ENCODE measurements at regions not wholly inside any gene's neighbourhood (a gene's known extent, or its start where the extent isn't known, plus 50 kb on each side); places are given as distances from the start of the nearest gene placed in this dataset.

GRCh38 chr2:129436809-129437208, 542.7 kb upstream of the RAB6C start:
- no peak for DNase-seq

DNA sequence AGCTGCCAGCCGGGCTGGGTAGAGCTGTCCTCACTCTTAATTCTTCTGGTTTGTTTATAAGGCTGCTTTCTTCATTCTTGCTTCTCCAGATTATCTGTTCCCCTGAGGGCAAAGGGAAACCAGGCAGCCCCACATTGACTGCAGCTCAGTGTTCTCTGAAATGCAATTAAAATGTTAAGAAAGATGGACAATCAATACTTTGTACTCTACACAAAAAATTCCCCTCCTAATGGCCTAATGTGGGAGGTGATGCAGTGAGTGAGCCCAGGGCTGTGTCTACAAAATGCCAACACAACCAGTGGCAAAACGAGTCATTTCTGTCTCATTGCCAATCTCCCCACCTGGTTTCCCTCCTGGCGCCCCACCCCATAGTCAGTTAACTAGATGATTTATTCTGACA, 541.7 kb upstream of the RAB6C start:
- no peak for DNase-seq

GRCh38 chr2:129438501-129439057, 540.9 kb upstream of the RAB6C start:
- DNase-seq: no peak

DNA sequence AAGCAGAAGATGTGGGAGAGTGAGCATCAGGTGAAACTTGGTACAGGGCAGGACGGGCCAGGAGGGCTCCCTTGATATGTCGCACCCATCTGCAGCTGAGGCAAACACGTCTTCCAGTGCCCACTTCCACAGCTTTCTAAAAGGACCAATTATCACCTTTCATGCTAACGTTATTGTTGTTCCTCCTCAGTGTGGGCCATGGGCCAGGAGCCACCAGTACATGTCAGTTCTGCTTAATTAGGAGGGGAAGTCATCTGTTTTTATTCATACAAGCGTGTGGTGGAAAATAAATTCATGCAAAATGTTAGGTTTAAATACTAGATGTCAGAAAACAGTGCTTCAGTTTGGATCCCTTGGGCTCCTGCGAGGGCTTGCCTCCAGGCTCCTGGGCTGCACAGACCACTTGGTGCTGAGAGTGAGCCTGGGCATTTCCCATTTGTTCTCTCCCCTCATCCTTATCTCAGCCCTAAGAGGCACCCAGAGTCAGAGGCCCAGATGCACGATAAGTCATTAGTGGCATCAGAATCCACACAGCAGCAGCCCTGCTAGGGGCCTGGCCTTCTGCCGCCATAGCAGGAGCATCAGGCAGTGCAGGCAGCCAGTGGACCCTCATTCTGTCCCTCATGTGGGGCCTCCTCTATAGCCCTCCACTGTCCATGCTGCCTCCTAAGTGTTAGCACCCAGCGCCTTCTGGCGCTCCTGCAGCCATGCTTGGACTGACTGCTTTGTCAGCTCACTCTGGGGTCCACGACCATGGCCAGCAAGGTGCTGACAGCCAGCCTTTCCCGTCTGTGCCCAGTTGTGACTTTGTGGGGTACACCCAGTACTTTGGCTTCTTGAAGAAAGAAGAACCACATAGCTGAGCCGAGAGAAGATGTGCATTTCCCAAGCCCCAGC, 539.8 kb upstream of the RAB6C start:
- no peak for DNase-seq

DNA sequence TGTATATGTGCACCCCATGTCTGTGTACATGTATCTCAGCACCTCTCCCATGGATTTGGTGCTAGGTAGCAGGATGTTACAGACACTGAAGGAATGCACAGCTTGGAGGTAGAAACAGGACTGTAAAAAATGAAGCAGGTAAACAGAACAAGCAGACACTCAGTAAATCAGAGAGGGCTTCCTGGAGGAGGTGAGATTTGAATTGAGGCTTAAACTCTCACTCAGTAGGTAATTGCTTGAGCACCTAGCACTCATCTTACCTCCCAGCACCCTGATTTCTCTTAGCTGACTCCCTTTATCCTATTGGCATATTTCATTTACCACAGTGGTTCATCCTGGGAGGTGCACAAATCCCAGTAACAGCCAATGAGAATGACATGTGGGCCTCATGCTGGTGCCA, 537.9 kb upstream of the RAB6C start:
- no peak for DNase-seq

DNA sequence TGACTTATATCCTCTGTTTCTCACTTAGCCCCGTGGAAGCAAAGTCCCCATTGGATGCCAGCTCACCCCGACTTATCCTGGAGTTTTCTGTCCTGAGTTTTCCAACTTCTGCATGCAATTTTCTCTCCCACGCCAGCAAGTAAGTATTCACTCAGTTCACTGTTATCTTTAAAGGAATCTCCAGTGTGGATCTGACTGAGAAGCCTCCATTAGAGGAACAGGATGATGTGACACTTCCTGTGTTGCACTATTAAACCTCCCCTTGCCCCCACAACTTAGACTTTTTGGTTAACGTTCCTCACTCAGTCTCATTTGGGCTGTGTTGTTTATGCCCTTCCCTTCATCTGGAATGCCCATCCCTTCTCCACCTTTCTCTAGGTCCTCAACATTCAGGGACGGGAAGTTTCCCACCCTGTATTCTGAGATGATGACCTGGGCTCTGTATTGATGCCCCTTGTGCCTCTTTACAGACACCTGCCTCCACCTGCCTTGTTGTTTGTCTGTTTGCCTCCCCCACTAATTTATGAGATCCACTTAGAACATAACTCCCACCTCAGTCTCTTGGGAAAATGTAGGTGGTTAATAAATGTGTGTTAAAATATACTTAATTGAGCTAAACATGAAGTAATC, 536.1 kb upstream of the RAB6C start:
- DNase-seq: no peak

DNA sequence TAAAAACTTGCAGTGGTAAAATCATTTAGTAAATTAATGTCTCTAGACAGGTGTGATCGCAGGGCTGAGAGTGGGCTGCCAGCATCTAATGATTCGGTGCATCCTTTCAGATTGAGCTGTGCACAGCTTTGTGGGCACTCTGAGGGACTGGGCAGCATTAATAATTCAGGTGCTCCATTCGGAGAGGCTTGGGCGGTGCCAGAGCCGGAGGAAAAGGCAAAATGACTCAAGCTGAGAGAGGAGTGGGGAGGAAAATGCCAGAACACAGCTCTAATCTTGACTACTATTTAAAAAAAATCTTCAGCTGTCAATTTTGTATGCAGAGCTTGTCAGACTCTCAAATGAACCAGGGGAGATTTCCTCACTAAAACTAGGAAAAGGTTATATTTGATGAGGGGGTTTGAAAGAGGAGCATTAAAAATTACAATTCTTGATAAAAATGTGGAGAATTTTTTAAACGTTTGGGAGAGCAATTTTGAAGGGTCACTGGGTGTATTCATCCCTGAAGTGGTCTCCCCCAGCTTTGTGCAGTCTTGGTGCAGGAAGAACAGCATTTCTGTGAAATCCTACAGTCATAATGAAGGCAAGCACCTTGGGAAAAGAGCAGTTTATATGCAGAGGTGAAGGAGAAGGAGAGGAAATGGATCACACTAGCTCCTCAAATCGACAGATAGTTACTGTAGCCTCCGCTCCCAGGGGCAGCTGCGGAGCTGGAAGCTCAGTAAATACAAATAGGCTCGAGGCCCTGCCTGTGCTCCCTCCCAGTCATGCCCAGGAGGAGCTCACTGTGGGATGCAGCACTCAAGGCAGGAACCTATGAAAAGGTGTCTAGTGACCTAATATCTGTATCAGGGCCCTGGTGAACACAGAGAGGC, 535.4 kb upstream of the RAB6C start:
- no peak for DNase-seq

DNA sequence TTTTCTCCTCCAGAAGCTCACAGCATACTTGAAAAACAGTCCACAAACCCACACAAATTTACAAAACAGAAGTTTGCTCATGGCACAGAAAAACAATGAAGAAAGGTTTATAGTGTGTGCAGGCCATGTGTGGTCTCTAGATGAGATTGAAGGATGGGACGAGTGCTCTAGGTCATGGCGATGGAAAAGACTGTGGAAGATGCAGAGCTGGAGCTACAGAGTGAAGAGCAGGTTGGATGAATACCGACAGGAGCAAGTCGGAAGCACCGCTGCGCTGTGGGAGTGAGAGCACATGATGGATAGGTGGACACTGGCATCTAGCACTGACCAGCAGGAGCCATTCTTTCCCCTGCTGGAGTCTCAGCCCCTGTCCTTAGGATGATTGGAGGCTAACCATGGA, 534.7 kb upstream of the RAB6C start:
- no peak for DNase-seq

- DNase-seq: no peak
Measured at GRCh38 chr2:129456691-129457090, 522.8 kb upstream of the RAB6C start.

GRCh38 chr2:129457277-129457818, 522.1 kb upstream of the RAB6C start:
- no peak for DNase-seq

- no peak for DNase-seq
Measured at GRCh38 chr2:129458006-129458405, 521.5 kb upstream of the RAB6C start.

DNA sequence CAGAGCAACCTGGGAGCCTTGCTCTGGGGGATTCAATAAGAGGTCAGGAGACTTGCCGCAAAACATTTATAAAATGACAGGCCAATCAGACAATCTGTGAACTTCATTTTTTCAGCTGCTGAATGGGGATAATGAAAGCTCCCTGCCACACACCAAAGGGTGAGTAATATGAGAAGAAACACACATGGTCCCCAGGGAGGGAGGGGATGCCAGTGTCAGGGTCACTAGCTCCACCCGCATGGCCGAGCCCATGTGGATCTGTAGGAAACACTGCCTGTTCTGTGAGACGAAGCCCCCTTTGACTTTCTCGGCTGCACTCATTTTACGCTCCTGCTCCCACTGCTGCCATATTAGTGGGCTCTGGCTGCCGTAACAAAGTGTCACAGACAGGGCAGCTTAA, 521.0 kb upstream of the RAB6C start:
- DNase-seq: no peak

GRCh38 chr2:129459200-129459876, 520.1 kb upstream of the RAB6C start:
- DNase-seq: no peak

DNA sequence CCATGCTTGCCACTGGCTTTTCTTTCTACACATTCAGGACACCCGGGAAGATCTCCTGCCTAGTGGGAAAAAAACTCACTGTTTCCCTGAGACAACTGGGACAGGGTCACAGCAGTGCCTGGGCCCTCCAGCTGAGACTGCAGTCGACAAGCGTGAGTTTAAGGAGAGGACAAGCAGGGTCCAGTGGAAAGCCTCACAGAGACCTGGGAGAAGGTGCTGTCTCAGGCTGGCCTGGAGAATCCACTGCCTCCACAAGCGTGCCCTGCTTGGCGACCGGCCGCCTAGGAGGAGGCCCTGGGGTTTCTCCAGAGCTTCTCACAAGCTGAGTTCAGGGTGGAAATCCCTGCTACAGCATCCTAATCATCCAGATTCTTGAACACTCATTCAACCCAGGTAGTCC, 519.6 kb upstream of the RAB6C start:
- no peak for DNase-seq

DNA sequence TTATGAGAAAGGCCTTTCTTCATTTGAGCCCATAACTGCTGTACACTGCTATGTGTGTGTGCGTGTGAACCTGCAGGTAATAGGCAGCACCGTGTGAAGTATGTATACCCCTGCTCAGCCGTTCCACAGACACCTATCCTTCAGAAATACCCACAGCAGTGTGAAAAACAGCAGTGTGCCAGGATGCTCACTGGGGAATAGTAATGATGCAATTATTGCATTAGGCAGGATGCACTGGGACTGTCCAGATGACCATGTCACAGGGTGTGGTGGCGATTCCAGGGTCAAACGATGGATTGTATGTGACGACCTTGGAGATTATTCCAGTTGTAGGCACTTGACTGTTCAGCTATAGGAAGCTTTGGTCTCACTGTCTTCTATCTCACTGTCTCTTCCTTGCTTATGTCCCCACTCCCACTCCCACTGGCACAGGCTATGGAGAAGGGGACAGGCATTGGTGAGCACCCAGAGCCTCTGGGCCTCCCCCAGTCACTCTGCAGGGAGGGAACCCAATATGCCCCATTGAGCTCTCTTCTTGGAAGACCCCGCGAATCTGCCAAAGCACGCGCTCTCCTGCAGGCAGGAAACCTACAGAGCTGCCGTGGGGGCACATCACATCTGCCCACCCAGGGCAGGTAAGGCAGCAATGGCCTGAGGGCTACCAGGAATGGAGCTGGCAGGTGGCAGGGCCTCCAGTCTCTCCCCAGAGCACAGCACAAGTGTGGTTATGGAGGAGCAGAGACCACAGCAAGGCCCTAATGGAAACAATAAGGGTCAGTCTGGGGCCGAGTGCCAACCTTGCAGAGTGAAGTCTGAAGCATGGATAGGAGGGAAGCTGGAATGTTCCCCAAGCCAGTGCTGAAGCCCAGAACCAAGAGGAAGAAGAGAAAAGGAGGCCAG, 518.9 kb upstream of the RAB6C start:
- DNase-seq: no peak

DNA sequence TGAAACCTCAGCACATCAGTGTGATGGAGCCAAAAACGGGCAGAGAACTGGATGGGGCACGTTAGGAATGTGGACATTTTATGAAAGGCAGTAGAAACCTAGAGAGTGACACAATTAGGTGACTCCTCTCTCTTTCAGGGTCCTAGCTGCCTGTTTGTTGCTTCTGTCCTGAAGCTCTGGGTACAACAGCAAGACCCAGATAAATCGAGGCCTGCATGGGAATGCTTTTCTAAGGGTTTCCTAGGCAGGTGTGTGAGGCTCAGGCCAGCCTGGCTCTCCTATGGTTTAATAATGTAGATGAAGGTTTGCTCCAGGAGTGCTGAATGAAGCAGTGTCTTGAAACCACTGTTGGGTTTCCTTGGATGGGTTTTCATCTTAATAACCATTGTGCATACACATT, 517.1 kb upstream of the RAB6C start:
- DNase-seq: no peak

- DNase-seq: no peak
Measured at GRCh38 chr2:129462967-129463366, 516.5 kb upstream of the RAB6C start.

DNA sequence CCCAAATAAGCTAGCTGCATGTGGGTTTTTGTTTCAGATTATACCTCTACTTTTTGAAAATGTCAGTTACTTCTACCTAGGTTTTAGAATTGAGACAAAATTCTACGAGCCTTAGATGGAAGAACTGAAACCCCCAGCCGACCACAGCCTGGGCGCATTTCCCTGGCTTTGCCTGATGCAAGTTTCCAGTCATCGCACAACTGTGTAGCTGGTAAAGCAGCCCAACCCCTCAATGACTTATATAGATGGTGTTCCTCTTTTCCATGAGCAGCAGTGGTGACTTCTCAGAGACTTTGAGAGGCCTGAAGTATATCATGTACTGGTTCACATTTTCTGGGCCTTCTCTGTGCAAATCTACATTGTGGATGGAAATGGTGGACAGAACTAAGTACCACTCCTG, 515.4 kb upstream of the RAB6C start:
- no peak for DNase-seq

DNA sequence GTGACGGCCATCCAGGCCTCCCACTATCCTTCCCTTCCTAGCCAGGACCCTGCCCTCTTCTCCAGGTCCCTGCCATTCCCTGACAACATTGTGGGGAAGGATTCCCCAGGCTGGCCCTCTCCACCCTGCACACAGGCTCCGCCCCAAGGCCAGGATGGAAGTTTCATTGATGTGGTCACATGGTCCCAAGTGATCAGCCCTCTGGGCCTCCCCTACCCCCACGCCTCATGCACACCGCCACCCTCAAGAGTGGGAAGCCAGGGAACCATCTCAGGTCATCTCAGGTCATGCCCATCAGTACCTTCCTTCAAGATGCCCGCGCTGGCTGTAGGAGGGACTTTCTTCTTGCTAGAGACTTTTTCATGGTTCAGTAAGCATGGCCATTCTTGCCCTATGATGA, 514.8 kb upstream of the RAB6C start:
- no peak for DNase-seq

DNA sequence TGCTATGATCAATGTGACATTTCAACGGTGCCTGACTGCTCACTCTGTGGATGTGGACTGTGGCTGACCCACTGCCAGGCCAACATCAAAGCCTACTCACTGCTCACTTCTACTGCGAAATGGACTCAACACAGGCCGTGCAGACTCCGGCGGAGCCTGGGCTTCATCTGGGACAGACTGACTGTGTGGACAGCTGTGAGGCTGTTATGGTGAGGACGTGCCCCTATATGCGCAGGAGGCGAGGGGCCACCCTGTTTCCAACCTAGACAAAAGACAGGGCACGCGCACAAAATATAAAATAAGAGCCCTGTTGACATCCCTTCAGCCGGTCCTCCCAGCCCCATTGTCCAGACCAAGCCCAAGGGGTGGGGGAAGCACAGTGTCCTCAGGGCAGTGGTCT, 514.4 kb upstream of the RAB6C start:
- no peak for DNase-seq

DNA sequence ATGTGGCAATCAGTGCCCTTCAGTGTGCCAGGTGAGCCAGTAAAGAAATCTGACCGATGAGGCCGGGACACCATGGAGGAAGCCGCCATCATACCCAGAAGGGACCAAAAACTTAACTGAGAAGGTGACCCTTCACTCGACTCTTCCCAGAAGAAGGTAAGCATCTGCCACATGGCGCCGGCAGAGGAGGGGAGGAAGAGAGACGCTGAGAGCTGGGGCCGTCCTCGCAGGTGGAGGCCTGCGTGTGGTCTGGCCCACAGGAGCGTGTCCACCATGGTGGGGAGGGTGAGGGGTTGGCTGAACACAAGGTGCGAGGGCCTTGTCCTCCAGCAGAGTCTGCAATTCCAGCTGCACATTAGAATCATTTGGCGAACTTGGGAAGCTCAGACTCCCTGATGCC, 513.1 kb upstream of the RAB6C start:
- DNase-seq: no peak
